NCI-H2227 treated with DMSO at 0.1 percent for 48 hours (cell line): ENCODE measurements at regions not wholly inside any gene's neighbourhood (a gene's known extent, or its start where the extent isn't known, plus 50 kb on each side); places are given as distances from the start of the nearest gene placed in this dataset.

Experiments used
- DNase-seq: peaks from one replicate; lab custom pipeline; 2025; lab: John Stamatoyannopoulos, UW

- DNase-seq: no peak
Measured at GRCh38 chr12:118694128-118694775, 287.1 kb upstream of the SRRM4 start.

GRCh38 chr12:118704527-118705241, 276.7 kb upstream of the SRRM4 start:
- peak; percentile 29 for DNase-seq

DNA sequence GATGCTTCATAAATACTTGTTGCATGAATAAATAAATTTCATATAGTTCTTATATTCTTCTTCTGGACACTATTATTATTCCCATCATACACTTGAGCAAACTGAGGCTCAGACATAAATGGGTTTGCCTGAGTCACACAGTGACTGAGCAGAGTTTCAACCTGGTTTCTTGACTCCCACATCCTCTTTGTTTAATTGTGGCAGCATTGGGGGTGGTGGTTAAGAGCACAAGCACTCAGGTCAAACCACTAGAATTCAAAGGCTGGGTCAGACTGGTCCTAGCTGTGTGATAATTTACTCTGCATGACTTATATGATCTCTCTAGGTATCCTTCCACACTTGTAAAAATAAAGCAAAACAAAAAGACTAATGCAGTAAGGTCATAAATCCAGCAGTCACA, 274.9 kb upstream of the SRRM4 start:
- DNase-seq: no peak

- no peak for DNase-seq
Measured at GRCh38 chr12:118709946-118710345, 271.4 kb upstream of the SRRM4 start.

DNA sequence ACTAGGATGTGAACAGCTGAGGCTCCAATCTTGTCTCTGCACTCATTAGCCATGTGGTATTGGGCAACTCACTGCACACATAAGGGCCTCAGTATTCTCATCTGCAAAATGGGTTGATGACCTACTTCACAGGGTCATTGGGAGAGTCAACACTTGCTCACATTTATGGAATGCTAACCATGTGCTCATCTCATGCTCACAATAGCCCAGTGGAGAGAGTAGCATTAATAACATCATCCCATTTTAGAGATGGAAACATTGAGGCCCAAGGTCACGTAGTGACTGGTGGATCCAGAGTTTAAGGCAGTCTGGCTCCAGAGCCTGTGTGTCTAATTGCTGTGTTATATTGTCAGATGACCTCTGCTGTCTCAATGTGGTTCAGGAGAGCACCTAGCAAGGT, 270.2 kb upstream of the SRRM4 start:
- no peak for DNase-seq

DNA sequence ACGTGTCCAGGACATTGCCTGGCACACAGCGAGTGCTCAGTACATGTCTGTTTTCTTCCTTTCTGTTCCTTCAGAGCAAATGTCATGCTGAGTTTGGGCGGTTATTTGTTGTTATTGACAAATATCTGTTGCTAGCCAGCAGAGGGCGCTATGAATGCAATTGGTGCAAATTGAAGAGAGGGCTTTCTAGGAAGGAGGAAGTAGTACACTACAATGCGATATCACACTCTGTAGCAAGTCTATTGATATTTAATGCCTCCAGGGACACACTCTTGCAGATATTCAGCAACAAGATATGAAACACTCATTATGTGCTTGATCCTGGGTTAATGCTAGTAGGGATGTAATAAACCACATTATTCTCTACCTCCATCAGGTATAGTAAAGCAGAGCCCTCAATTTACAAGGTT, 267.3 kb upstream of the SRRM4 start:
- DNase-seq: peak; percentile 18

- DNase-seq: no peak
Measured at GRCh38 chr12:118714500-118714899, 266.8 kb upstream of the SRRM4 start.

GRCh38 chr12:118715647-118716046, 265.7 kb upstream of the SRRM4 start:
- DNase-seq: no peak

- no peak for DNase-seq
Measured at GRCh38 chr12:118727196-118727978, 254.0 kb upstream of the SRRM4 start.

GRCh38 chr12:118727979-118728366, 253.4 kb upstream of the SRRM4 start:
- no peak for DNase-seq

- DNase-seq: no peak
Measured at GRCh38 chr12:118734266-118734665, 247.1 kb upstream of the SRRM4 start.

DNA sequence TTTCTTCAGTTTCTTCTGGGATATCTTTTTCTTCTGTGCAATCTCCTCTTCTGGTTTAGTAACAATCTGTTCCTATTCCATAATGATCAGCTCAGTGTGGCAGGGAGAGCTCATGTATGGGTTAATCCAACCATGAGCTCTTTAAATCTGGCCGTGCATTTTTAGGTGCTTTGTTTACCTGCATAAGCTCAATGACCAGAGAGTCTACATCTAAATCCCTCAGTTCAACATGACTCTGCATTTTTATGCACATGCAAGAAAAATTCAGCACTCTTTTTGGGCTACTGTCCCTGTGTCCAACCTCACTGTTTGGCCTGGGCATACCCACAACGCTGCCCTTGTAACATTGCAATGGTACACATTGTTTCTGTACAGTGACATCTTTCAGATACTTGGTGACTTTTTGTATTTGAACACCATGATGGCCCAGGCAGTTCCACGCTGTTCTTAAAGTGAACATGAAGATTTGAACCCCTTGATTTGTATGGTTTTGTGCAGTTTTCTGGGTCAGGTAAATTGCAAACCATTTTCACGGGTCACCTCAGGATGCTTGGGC, 243.3 kb upstream of the SRRM4 start:
- DNase-seq: no peak

- DNase-seq: no peak
Measured at GRCh38 chr12:118741194-118741593, 240.1 kb upstream of the SRRM4 start.

GRCh38 chr12:118742431-118742830, 238.9 kb upstream of the SRRM4 start:
- DNase-seq: no peak

DNA sequence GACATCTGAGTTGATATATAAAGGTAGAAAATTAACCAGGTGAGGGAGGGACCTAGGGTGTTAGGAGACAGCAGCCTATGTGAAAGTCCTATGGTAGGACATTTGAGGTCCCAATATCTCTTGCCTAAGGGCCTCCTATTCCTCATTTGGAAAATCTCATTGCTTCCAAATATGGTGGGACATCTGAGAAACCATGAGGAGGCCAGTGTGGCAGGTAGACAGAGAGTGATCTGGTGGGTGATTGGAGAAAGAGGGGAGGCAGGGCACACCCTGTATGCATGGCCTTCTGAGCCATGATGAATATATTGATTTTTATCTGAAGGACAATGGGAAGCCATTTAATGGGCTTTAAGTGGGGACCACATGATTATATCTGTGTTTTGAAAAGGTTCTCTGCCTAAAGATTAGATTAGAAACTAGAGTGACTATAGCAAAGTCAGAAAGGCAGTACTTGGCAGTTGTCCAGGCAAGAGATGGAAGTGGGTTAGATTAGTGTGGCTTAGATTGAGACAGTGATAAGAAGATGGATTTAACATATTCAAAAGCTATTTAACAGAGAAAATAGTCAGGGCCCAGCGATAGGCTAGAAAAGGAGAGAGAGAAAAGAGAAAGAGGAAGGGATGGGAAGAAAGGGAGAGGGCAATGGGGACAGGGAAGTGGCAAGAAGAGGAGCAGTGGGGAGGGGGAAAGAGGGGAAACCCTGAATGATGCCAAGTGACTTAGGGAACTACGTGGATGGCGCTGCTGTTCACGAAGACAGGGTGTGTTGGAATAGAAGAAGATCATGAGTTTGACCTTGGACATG, 237.2 kb upstream of the SRRM4 start:
- peak; percentile 10 for DNase-seq

GRCh38 chr12:118746176-118746575, 235.2 kb upstream of the SRRM4 start:
- DNase-seq: no peak

DNA sequence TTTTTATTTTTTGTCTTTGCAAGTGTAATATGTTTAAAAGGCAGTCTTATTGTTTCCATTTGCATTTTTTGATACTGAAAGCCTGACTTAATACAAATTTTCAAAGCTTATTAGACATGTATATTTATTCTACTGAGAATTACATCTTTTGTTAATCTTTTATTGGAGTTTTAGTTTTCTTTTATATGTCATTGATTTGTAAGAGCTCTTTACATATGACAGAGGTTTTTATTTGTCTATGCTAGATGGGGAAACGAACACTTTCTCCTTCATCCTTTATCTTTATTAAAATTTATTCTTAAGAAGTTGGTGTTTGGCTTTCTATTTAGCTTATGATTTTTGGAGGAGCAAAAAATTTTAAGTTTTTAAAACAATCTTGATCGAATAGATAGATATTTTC, 234.4 kb upstream of the SRRM4 start:
- no peak for DNase-seq

DNA sequence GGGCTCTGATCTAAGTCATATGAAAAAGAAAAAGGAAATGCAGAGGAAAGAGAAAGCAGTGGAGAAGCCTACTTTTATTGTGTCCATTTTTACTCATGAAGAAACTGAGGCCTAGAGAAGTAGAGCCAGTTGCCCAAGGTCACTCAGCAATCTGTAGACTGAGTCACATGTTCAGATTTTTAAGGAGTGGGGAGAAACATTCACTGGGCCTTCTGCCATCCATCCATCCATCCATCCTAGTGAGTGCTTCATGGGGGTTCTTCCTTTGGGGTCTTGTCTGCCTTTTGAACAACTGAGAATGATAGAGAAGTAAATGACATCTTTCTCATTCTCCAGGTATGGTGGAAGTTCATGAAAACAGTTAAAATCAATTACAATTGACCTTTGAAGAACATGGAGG, 233.6 kb upstream of the SRRM4 start:
- no peak for DNase-seq

DNA sequence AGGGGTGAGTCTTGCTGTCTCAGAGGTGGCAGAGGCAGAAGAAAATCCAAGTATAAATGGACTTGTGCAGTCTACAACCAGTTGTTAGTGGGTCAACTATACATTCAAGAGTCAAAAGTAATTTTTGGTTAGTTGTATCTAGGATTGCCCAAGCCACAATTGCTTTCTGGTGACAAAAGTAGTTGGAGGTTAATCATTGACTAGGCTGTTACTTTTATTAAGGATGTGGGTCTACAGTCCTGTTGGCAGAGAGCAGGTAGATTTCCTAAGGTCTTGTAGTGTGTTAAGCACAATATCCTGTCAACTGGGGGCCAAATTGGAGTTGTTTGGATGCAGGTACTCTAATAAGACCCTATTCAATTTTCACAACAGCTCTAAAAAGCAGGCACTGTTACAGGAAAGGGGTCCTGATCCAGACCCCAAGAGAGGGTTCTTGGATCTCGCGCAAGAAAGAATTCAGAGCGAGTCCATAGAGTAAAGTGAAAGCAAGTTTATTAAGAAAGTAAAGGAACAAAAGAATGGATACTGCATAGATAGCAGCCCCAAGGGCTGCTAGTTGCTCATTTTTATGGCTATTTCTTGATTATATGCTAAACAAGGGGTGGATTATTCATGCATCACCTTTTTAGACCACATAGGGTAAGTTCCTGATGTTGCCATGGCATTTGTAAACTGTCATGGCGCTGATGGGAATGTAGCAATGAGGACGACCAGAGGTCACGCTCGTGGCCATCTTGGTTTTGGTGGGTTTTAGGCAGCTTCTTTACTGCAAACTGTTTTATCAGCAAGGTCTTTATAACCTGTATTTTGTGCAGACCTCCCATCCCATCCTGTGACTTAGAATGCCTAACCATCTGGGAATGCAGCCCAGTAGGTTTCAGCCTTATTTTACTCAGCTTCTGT, 232.6 kb upstream of the SRRM4 start:
- DNase-seq: no peak

DNA sequence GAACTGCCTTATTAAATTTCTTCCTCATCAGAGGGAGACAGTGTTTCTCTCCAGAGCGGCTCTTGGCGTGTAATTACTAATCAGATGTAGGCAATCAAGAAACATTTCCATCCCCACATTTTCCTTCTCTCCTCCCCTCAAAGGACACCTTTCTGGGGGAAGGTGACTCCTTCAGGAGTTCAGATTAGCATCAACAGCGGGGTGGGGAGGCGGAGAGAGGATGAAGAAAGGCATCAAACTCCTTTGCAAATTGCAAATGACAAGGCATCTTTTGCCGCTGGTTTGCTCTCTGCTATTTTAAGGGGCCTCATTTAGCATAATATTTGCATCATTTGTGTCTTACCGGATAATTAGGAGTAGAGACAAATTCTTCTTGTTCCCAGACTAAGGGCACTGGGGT, 231.7 kb upstream of the SRRM4 start:
- no peak for DNase-seq

DNA sequence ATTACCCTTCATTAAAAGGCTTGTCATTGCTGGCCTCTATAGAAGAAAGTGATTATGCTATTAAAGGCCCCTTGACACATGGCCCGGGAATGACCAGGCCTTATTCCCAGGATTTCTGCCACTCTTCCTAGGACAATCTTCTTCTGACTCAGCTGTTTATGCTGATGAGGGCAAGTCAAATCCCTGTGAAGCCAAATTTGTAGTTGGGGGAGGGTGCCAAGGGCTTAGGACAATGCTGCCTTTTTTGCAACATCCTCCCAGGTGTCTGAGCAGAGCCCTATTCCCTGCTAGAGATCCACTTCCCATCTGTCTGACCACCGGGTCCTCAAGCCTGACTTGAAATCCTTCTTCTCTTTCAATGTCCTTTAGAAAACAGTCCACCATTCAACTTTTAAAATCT, 230.7 kb upstream of the SRRM4 start:
- DNase-seq: no peak
